H1 (cell line): ENCODE measurements at regions not wholly inside any gene's neighbourhood (a gene's known extent, or its start where the extent isn't known, plus 50 kb on each side); places are given as distances from the start of the nearest gene placed in this dataset.

Experiments used
- BCL11A ChIP-seq, 2 experiments: IDR thresholded peaks; one replicate each; pipeline ENCODE4 v1.6.1; 2011; ENCODE audit warnings: low read depth in 2 of 2, low read length in 2 of 2, mild to moderate bottlenecking in 2 of 2
- KDM5A ChIP-seq: fragments of 200-600 bp; IDR thresholded peaks from 2 replicates; pipeline ENCODE4 v1.7.1; 2012; ENCODE audit warnings: mild to moderate bottlenecking, low read length, inconsistent platforms, mixed read lengths
- SUZ12 ChIP-seq: fragments of 200-600 bp; sonication (generic); IDR thresholded peaks from 2 replicates; pipeline ENCODE4 v1.6.1; 2012; ENCODE audit warnings: mild to moderate bottlenecking, inconsistent platforms, low read length, moderate library complexity, mixed read lengths

DNA sequence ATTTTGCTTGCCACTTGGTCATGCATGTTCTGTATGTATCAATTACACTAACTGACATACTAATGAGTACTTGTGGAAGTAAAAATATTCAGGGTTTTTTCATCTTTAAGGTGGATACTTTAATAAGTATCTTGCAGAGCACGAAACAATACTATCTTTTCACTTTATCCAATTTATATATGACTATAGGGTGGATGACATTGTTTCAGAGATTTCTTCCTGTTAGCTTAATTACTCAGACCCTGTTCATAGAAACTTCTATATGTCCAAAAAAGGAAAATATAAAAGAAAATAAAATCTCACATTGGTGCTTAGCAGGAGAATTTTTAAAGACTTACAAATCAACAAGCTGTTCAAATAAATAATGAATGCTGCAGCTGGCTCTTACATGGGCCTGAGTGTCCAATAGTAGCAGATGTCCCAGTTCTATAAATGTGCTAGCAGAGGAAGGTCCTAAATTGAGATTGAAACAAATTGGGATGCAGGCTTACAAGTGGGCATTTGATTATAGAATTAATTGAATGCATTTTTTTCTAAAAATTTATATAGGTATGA lies 91.5 kb upstream of the THSD7A start (continued):
- TF ChIP-seq KDM5A (no peak), BCL11A (IDR thresholded peaks at IDR 0.05; ENCODE audit: low read depth in 2 of 2, low read length in 2 of 2) (no peak), SUZ12 (no peak)
